ENCODE measurements at regions not wholly inside any gene's neighbourhood (a gene's known extent, or its start where the extent isn't known, plus 50 kb on each side); places are given as distances from the start of the nearest gene placed in this dataset.

- no peak for DNase-seq
Observed at GRCh38 chr6:104306211-104306610, 553.5 kb downstream of the HACE1 start.

- DNase-seq: no peak
Observed at GRCh38 chr6:104305206-104305605, 554.5 kb downstream of the HACE1 start.

- no peak for DNase-seq
Observed at GRCh38 chr6:104301951-104302350, 557.8 kb downstream of the HACE1 start.

GRCh38 chr6:104286641-104287040, 573.1 kb downstream of the HACE1 start:
- no peak for DNase-seq

- DNase-seq: no peak
Observed at GRCh38 chr6:104284872-104285271, 574.8 kb downstream of the HACE1 start.

- no peak for DNase-seq
Observed at GRCh38 chr6:104282581-104282980, 577.1 kb downstream of the HACE1 start.

- DNase-seq: no peak
Observed at GRCh38 chr6:104281370-104281769, 578.3 kb downstream of the HACE1 start.

- no peak for DNase-seq
Observed at GRCh38 chr6:104268389-104268788, 591.3 kb downstream of the HACE1 start.

- DNase-seq: no peak
Observed at GRCh38 chr6:104266922-104267321, 592.8 kb downstream of the HACE1 start.

GRCh38 chr6:104256646-104257045, 603.1 kb downstream of the HACE1 start:
- DNase-seq: no peak

GRCh38 chr6:104253236-104253635, 606.5 kb downstream of the HACE1 start:
- no peak for DNase-seq

- DNase-seq: no peak
Observed at GRCh38 chr6:104252276-104252675, 607.4 kb downstream of the HACE1 start.

GRCh38 chr6:104251651-104252050, 608.1 kb downstream of the HACE1 start:
- DNase-seq: no peak

- no peak for DNase-seq
Observed at GRCh38 chr6:104240865-104241264, 618.9 kb downstream of the HACE1 start.

GRCh38 chr6:104239971-104240370, 619.7 kb downstream of the HACE1 start:
- DNase-seq: no peak

- DNase-seq: no peak
Observed at GRCh38 chr6:104229057-104229456, 630.7 kb downstream of the HACE1 start.

GRCh38 chr6:104227508-104227907, 632.2 kb downstream of the HACE1 start:
- no peak for DNase-seq

GRCh38 chr6:104226790-104227446, 632.8 kb downstream of the HACE1 start:
- no peak for DNase-seq

GRCh38 chr6:104218116-104218515, 641.6 kb downstream of the HACE1 start:
- no peak for DNase-seq

- DNase-seq: no peak
Observed at GRCh38 chr6:104214901-104215300, 644.8 kb downstream of the HACE1 start.

- DNase-seq: no peak
Observed at GRCh38 chr6:104212977-104213668, 646.6 kb downstream of the HACE1 start.

GRCh38 chr6:104207635-104208034, 652.1 kb downstream of the HACE1 start:
- no peak for DNase-seq

- no peak for DNase-seq
Observed at GRCh38 chr6:104201557-104201956, 658.2 kb downstream of the HACE1 start.

GRCh38 chr6:104187616-104188015, 672.1 kb downstream of the HACE1 start:
- no peak for DNase-seq

- DNase-seq: no peak
Observed at GRCh38 chr6:104186831-104187230, 672.9 kb downstream of the HACE1 start.

Measured in left hindlimb (tissue), 1 donor.